GM19240 (cell line): ENCODE measurements at regions not wholly inside any gene's neighbourhood (a gene's known extent, or its start where the extent isn't known, plus 50 kb on each side); places are given as distances from the start of the nearest gene placed in this dataset.
"Not testable (repeated sequence)": the region's sequence is repeated elsewhere in the genome, so short reads cannot be mapped to it uniquely, and the experiment has no call there.

Experiments
- DNase-seq: peaks from one replicate; pipeline ENCODE4 v3.0.0; 2011; ENCODE audit warnings: low spot score; ENCODE audit not compliant: insufficient read length

GRCh38 chrX:121169099-121170035 lies 122.0 kb downstream of the GLUD2 start:
- no peak for DNase-seq

GRCh38 chrX:121172703-121173102 lies 125.3 kb downstream of the GLUD2 start:
- no peak for DNase-seq

GRCh38 chrX:121179972-121180371 lies 132.6 kb downstream of the GLUD2 start:
- DNase-seq = no peak

- no peak for DNase-seq
Observed at GRCh38 chrX:121191779-121192178, 144.4 kb downstream of the GLUD2 start.

- no peak for DNase-seq
Observed at GRCh38 chrX:121195719-121196118, 148.3 kb downstream of the GLUD2 start.

GRCh38 chrX:121196872-121197444 lies 149.5 kb downstream of the GLUD2 start:
- DNase-seq = not testable (repeated sequence)

GRCh38 chrX:121208563-121208962 lies 161.2 kb downstream of the GLUD2 start:
- DNase-seq = no peak

- no peak for DNase-seq
Observed at GRCh38 chrX:121216641-121217374, 169.4 kb downstream of the GLUD2 start.

- DNase-seq = no peak
Observed at GRCh38 chrX:121221322-121221977, 174.0 kb downstream of the GLUD2 start.

- DNase-seq = no peak
Observed at GRCh38 chrX:121227888-121228287, 180.5 kb downstream of the GLUD2 start.

GRCh38 chrX:121231566-121232358 lies 184.4 kb downstream of the GLUD2 start:
- DNase-seq = no peak

GRCh38 chrX:121236040-121236439 lies 188.6 kb downstream of the GLUD2 start:
- DNase-seq = no peak

- DNase-seq = no peak
Observed at GRCh38 chrX:121238093-121238492, 190.7 kb downstream of the GLUD2 start.

- DNase-seq = no peak
Observed at GRCh38 chrX:121244511-121244910, 197.1 kb downstream of the GLUD2 start.

GRCh38 chrX:121245763-121246162 lies 198.4 kb downstream of the GLUD2 start:
- DNase-seq = no peak

GRCh38 chrX:121254336-121254735 lies 206.9 kb downstream of the GLUD2 start:
- no peak for DNase-seq

GRCh38 chrX:121256647-121257046 lies 209.2 kb downstream of the GLUD2 start:
- no peak for DNase-seq

- no peak for DNase-seq
Observed at GRCh38 chrX:121258545-121258944, 211.1 kb downstream of the GLUD2 start.

- DNase-seq = no peak
Observed at GRCh38 chrX:121259170-121259569, 211.8 kb downstream of the GLUD2 start.

GRCh38 chrX:121260596-121261240 lies 213.3 kb downstream of the GLUD2 start:
- DNase-seq = no peak
